Ishikawa (cell line): ENCODE measurements at regions not wholly inside any gene's neighbourhood (a gene's known extent, or its start where the extent isn't known, plus 50 kb on each side); places are given as distances from the start of the nearest gene placed in this dataset.

Experiments used
- CEBPB ChIP-seq: IDR thresholded peaks from 2 replicates; pipeline ENCODE4 v1.6.1; 2012
- CREB1 ChIP-seq: IDR thresholded peaks from 2 replicates; pipeline ENCODE4 v1.6.1; 2012; ENCODE audit warnings: low read depth
- EP300 ChIP-seq: IDR thresholded peaks from 2 replicates; pipeline ENCODE4 v1.6.1; 2012; ENCODE audit warnings: borderline replicate concordance
- FOXM1 ChIP-seq: IDR thresholded peaks from 2 replicates; pipeline ENCODE4 v1.6.1; 2012; ENCODE audit warnings: low read depth, borderline replicate concordance
- MAX ChIP-seq: IDR thresholded peaks from 2 replicates; pipeline ENCODE4 v1.6.1; 2012
- TCF12 ChIP-seq: IDR thresholded peaks from 2 replicates; pipeline ENCODE4 v1.6.1; 2012; ENCODE audit warnings: low read depth
- YY1 ChIP-seq: IDR thresholded peaks from 2 replicates; pipeline ENCODE4 v1.6.1; 2012; ENCODE audit warnings: low read depth
- TF ChIP-seq, protein P1 (sequence below): IDR thresholded peaks from 2 replicates; pipeline ENCODE4 v1.6.1; 2012
- TF ChIP-seq, protein P2 (sequence below): IDR thresholded peaks from 2 replicates; pipeline ENCODE4 v1.6.1; 2012; ENCODE audit warnings: low read depth, mild to moderate bottlenecking

DNA sequence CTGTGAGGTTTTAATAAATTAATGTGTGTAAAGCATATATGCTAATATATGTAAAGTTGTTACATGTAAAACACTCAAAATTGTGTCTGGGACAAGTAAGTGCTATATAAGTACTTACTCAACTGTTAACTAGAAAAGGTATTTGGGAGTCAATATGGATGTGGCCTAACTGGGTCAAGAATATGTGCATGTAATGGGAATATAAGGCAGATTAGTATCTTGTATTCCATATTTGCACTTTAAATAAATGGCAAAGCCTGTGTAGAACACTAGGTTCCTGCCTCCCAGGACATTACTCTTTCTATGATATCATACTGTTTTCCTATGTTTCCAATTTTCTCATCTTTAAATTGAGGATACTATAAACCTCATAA is 270.6 kb downstream of the FBXO8 start:
- TF ChIP-seq FOXM1 (no peak), CREB1 (no peak), EP300 (no peak), CEBPB (no peak), TCF12 (no peak), YY1 (no peak), MAX (no peak)
- TF ChIP-seq, protein P1, sequence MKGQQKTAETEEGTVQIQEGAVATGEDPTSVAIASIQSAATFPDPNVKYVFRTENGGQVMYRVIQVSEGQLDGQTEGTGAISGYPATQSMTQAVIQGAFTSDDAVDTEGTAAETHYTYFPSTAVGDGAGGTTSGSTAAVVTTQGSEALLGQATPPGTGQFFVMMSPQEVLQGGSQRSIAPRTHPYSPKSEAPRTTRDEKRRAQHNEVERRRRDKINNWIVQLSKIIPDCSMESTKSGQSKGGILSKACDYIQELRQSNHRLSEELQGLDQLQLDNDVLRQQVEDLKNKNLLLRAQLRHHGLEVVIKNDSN: no peak
- TF ChIP-seq, protein P2, sequence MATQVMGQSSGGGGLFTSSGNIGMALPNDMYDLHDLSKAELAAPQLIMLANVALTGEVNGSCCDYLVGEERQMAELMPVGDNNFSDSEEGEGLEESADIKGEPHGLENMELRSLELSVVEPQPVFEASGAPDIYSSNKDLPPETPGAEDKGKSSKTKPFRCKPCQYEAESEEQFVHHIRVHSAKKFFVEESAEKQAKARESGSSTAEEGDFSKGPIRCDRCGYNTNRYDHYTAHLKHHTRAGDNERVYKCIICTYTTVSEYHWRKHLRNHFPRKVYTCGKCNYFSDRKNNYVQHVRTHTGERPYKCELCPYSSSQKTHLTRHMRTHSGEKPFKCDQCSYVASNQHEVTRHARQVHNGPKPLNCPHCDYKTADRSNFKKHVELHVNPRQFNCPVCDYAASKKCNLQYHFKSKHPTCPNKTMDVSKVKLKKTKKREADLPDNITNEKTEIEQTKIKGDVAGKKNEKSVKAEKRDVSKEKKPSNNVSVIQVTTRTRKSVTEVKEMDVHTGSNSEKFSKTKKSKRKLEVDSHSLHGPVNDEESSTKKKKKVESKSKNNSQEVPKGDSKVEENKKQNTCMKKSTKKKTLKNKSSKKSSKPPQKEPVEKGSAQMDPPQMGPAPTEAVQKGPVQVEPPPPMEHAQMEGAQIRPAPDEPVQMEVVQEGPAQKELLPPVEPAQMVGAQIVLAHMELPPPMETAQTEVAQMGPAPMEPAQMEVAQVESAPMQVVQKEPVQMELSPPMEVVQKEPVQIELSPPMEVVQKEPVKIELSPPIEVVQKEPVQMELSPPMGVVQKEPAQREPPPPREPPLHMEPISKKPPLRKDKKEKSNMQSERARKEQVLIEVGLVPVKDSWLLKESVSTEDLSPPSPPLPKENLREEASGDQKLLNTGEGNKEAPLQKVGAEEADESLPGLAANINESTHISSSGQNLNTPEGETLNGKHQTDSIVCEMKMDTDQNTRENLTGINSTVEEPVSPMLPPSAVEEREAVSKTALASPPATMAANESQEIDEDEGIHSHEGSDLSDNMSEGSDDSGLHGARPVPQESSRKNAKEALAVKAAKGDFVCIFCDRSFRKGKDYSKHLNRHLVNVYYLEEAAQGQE: no peak
